ENCODE measurements at regions not wholly inside any gene's neighbourhood (a gene's known extent, or its start where the extent isn't known, plus 50 kb on each side); places are given as distances from the start of the nearest gene placed in this dataset.

- 8% methylated on average over 63 of the region's 67 CpGs for WGBS
- Histone ChIP-seq H2AFZ (ENCODE audit: low read depth, low read length) (peak overlapping the region; percentile 79), H3K14ac (ENCODE audit: low read length in 2 of 2) (peak overlapping the region in 1 of 2 experiments; percentile 53), H3K4me2 (ENCODE audit: low read length, poor library complexity, severe bottlenecking) (peak overlapping the region; percentile 42), H3K4me3 (ENCODE audit: insufficient read depth in 1 of 2, low read depth in 1 of 2, low read length in 2 of 2) (peak overlapping the region; percentile 41 to 77), H2BK120ac (ENCODE audit: low read depth, low read length) (peak overlapping the region; percentile 91), H3K9ac (ENCODE audit: low read length) (peak overlapping the region; percentile 98), H2AK5ac (ENCODE audit: low read length, severe bottlenecking) (no peak overlapping the region), H3K36me3 (ENCODE audit: control insufficient read depth in 1 of 2, insufficient read depth in 2 of 2, low read depth in 1 of 2, low read length in 2 of 2) (no peaks in the 10 kb centered on the region), H4K91ac (ENCODE audit: low read length) (peak overlapping the region; percentile 94), H3K4me1 (ENCODE audit: control insufficient read depth, insufficient read depth, low read depth, low read length) (peaks cover 6% of the 10 kb centered on the region), H3K18ac (ENCODE audit: low read depth in 1 of 2, low read length in 2 of 2) (peak overlapping the region; percentile 90 to 98), H3K79me1 (replicated peaks; ENCODE audit: low read length, poor library complexity, severe bottlenecking) (no peaks in the 10 kb centered on the region), H3K27me3 (ENCODE audit: control insufficient read depth in 1 of 2, insufficient read depth in 1 of 2, low read length in 2 of 2) (peaks cover 0 to 2% of the 10 kb centered on the region in 2 experiments), H2BK5ac (ENCODE audit: low read depth, low read length, poor library complexity, severe bottlenecking) (no peak overlapping the region), H3K4ac (ENCODE audit: low read depth in 1 of 2, low read length in 2 of 2) (peak overlapping the region; percentile 71 to 84), H3K23ac (ENCODE audit: low read length in 2 of 2) (no peak overlapping the region), H4K8ac (ENCODE audit: low read length) (peak overlapping the region; percentile 96), H2BK12ac (ENCODE audit: low read length in 2 of 2) (peak overlapping the region; percentile 80 to 89), H3K9me3 (ENCODE audit: control insufficient read depth, low read length) (no peaks in the 10 kb centered on the region), H3K27ac (ENCODE audit: low read length, poor library complexity, severe bottlenecking) (peak overlapping the region; percentile 38), H2BK15ac (ENCODE audit: low read depth, poor library complexity, severe bottlenecking) (peak overlapping the region; percentile 87)
- DNase-seq: peak; percentile 99
Measured at GRCh38 chr9:107637421-107638420, 148.2 kb upstream of the KLF4 start.

DNA sequence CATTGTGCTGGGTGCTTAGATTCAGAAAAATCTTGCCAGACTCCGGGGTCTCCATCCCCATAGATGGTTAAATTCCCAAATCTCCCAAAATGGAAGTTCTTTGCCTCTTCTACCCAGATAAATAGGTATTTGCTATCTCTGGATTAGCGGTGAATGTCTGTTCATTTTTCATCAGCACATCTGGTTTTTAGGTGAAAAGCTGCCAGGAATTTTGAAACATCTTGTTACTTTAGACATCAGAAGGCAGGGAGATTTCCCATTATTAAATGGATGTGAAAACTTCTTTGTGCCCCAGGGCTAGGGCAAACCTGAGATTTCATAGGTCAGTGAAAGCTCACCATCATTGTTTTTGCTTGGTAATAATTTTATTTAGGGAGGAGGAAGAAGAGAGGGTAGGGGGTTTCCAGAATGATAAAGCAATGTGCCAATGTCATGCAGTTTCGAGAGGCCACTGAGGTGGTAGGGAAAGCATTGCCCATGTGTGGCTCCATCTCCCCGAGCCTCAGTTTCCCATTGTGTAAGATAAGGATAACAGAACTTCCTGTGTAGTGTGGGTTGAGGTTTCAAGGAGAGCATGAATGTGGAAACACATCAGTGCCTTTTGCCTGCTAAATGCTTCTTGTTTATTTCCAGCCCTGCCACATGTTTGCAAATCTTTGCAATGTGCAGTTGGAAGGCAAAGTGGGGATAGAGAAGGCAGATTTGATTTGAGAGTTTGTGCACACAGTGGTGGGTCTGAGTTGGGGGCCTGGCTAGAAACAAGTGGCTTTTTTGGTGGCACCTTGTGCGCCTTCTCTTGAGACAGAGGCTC lies 147.2 kb upstream of the KLF4 start:
- Histone ChIP-seq H2BK15ac (ENCODE audit: low read depth, poor library complexity, severe bottlenecking) (peak overlapping the region; percentile 87), H2BK12ac (ENCODE audit: low read length in 2 of 2) (peak overlapping the region; percentile 80 to 89), H3K79me1 (replicated peaks; ENCODE audit: low read length, poor library complexity, severe bottlenecking) (no peaks in the 10 kb centered on the region), H3K36me3 (ENCODE audit: control insufficient read depth in 1 of 2, insufficient read depth in 2 of 2, low read depth in 1 of 2, low read length in 2 of 2) (no peaks in the 10 kb centered on the region), H3K27me3 (ENCODE audit: control insufficient read depth in 1 of 2, insufficient read depth in 1 of 2, low read length in 2 of 2) (no peaks in the 10 kb centered on the region), H2BK5ac (ENCODE audit: low read depth, low read length, poor library complexity, severe bottlenecking) (no peak overlapping the region), H3K4ac (ENCODE audit: low read depth in 1 of 2, low read length in 2 of 2) (peak overlapping the region; percentile 71 to 84), H3K4me3 (ENCODE audit: insufficient read depth in 1 of 2, low read depth in 1 of 2, low read length in 2 of 2) (peak overlapping the region in 1 of 2 experiments; percentile 48), H2AK5ac (ENCODE audit: low read length, severe bottlenecking) (no peak overlapping the region), H3K9me3 (ENCODE audit: control insufficient read depth, low read length) (no peaks in the 10 kb centered on the region), H3K9ac (ENCODE audit: low read length) (peak overlapping the region; percentile 98), H3K18ac (ENCODE audit: low read depth in 1 of 2, low read length in 2 of 2) (peak overlapping the region; percentile 90 to 98), H3K4me2 (ENCODE audit: low read length, poor library complexity, severe bottlenecking) (no peak overlapping the region), H3K27ac (ENCODE audit: low read length, poor library complexity, severe bottlenecking) (no peak overlapping the region), H4K91ac (ENCODE audit: low read length) (no peak overlapping the region), H2BK120ac (ENCODE audit: low read depth, low read length) (peak overlapping the region; percentile 91), H3K14ac (ENCODE audit: low read length in 2 of 2) (peak overlapping the region in 1 of 2 experiments; percentile 53), H3K23ac (ENCODE audit: low read length in 2 of 2) (no peak overlapping the region), H2AFZ (ENCODE audit: low read depth, low read length) (peak overlapping the region; percentile 79), H4K8ac (ENCODE audit: low read length) (peak overlapping the region; percentile 96), H3K4me1 (ENCODE audit: control insufficient read depth, insufficient read depth, low read depth, low read length) (peaks cover 6% of the 10 kb centered on the region)
- WGBS: 93% methylated on average over 4 of the region's 5 CpGs
- DNase-seq: peak; percentile 63

DNA sequence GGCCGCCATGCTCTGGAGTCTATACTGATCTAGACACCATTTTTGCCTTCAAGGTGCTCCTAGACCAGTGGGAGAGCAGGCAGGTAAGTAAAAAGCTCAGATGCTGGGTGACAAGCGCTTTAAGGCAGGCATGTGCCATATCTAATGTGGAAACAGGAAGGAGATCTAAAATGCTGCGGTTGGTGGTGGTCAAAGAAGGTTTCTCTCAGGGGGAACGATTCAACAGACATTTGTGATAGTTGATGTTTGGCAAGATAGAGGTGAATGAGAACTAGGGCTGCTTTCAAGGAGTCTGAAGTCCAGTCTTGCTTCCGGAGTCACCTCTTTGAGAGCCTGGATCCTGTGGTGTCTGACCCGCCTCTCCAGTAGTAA lies 146.2 kb upstream of the KLF4 start:
- no peak overlapping the region for H2AK5ac ChIP-seq (ENCODE audit: low read length, severe bottlenecking)
- no peak overlapping the region for H3K9ac ChIP-seq (ENCODE audit: low read length)
- 96% methylated on average over 6 of the region's 6 CpGs for WGBS
- H2AFZ ChIP-seq (ENCODE audit: low read depth, low read length): no peak overlapping the region
- no peak overlapping the region for H3K4ac ChIP-seq (ENCODE audit: low read depth in 1 of 2, low read length in 2 of 2)
- H3K27ac ChIP-seq (ENCODE audit: low read length, poor library complexity, severe bottlenecking): no peak overlapping the region
- peak overlapping the region in 1 of 2 experiments; percentile 18 for H2BK12ac ChIP-seq (ENCODE audit: low read length in 2 of 2)
- H3K4me2 ChIP-seq (ENCODE audit: low read length, poor library complexity, severe bottlenecking): no peak overlapping the region
- no peak overlapping the region for H2BK15ac ChIP-seq (ENCODE audit: low read depth, poor library complexity, severe bottlenecking)
- no peak overlapping the region for H2BK120ac ChIP-seq (ENCODE audit: low read depth, low read length)
- H4K91ac ChIP-seq (ENCODE audit: low read length): no peak overlapping the region
- H3K36me3 ChIP-seq (ENCODE audit: control insufficient read depth in 1 of 2, insufficient read depth in 2 of 2, low read depth in 1 of 2, low read length in 2 of 2): no peaks in the 10 kb centered on the region
- H3K4me1 ChIP-seq (ENCODE audit: control insufficient read depth, insufficient read depth, low read depth, low read length): peaks cover 6% of the 10 kb centered on the region
- H3K79me1 ChIP-seq (replicated peaks; ENCODE audit: low read length, poor library complexity, severe bottlenecking): no peaks in the 10 kb centered on the region
- no peak for DNase-seq
- no peak overlapping the region for H4K8ac ChIP-seq (ENCODE audit: low read length)
- no peak overlapping the region for H2BK5ac ChIP-seq (ENCODE audit: low read depth, low read length, poor library complexity, severe bottlenecking)
- no peaks in the 10 kb centered on the region for H3K27me3 ChIP-seq (ENCODE audit: control insufficient read depth in 1 of 2, insufficient read depth in 1 of 2, low read length in 2 of 2)
- H3K14ac ChIP-seq (ENCODE audit: low read length in 2 of 2): no peak overlapping the region
- H3K9me3 ChIP-seq (ENCODE audit: control insufficient read depth, low read length): no peaks in the 10 kb centered on the region
- no peak overlapping the region for H3K18ac ChIP-seq (ENCODE audit: low read depth in 1 of 2, low read length in 2 of 2)
- no peak overlapping the region for H3K23ac ChIP-seq (ENCODE audit: low read length in 2 of 2)
- H3K4me3 ChIP-seq (ENCODE audit: insufficient read depth in 1 of 2, low read depth in 1 of 2, low read length in 2 of 2): no peak overlapping the region
